ENCODE measurements at regions not wholly inside any gene's neighbourhood (a gene's known extent, or its start where the extent isn't known, plus 50 kb on each side); places are given as distances from the start of the nearest gene placed in this dataset.

GRCh38 chr5:52632281-52632680 is 155.4 kb upstream of the ITGA1 start:
- no peak for TF ChIP-seq USF2 (IDR thresholded peaks at IDR 0.05; ENCODE audit: borderline replicate concordance, low read depth, low read length)
- TF ChIP-seq EP300 (IDR thresholded peaks at IDR 0.05; ENCODE audit: borderline replicate concordance in 1 of 2, low read depth in 1 of 2, low read length in 1 of 2) = no peak
- TF ChIP-seq CTCF (IDR thresholded peaks at IDR 0.05) = no peak
- TF ChIP-seq, protein P1, sequence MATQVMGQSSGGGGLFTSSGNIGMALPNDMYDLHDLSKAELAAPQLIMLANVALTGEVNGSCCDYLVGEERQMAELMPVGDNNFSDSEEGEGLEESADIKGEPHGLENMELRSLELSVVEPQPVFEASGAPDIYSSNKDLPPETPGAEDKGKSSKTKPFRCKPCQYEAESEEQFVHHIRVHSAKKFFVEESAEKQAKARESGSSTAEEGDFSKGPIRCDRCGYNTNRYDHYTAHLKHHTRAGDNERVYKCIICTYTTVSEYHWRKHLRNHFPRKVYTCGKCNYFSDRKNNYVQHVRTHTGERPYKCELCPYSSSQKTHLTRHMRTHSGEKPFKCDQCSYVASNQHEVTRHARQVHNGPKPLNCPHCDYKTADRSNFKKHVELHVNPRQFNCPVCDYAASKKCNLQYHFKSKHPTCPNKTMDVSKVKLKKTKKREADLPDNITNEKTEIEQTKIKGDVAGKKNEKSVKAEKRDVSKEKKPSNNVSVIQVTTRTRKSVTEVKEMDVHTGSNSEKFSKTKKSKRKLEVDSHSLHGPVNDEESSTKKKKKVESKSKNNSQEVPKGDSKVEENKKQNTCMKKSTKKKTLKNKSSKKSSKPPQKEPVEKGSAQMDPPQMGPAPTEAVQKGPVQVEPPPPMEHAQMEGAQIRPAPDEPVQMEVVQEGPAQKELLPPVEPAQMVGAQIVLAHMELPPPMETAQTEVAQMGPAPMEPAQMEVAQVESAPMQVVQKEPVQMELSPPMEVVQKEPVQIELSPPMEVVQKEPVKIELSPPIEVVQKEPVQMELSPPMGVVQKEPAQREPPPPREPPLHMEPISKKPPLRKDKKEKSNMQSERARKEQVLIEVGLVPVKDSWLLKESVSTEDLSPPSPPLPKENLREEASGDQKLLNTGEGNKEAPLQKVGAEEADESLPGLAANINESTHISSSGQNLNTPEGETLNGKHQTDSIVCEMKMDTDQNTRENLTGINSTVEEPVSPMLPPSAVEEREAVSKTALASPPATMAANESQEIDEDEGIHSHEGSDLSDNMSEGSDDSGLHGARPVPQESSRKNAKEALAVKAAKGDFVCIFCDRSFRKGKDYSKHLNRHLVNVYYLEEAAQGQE (IDR thresholded peaks at IDR 0.05; ENCODE audit: low read depth, low read length) = no peak
- TF ChIP-seq NRF1 (IDR thresholded peaks at IDR 0.05; ENCODE audit: low read depth, low read length) = no peak
- TF ChIP-seq SIN3A (IDR thresholded peaks at IDR 0.05; ENCODE audit: borderline replicate concordance, low read depth, low read length) = no peak
